Right lobe of liver (tissue), 4 donors: ENCODE measurements at regions not wholly inside any gene's neighbourhood (a gene's known extent, or its start where the extent isn't known, plus 50 kb on each side); places are given as distances from the start of the nearest gene placed in this dataset.

Experiments
- CTCF ChIP-seq, 4 donors: fragments of 200-600 bp in 3 of 4; fragments of 450-650 bp in 1 of 4; IDR thresholded peaks; one replicate each; pipeline versions ENCODE4 v1.5.1 to v1.8.0; 2016 to 2022; ENCODE audit warnings: antibody characterized with exemption in 4 of 4, mild to moderate bottlenecking in 2 of 4
- POLR2A ChIP-seq: fragments of 450-650 bp; IDR thresholded peaks from one replicate; pipeline ENCODE4 v1.6.1; 2017; ENCODE audit warnings: antibody characterized with exemption, mild to moderate bottlenecking
- donor health status: DM: no; HTN: no; CAD: no.
- donor health status: DM: no; HTN: no; CAD: no.
- donor health status: DM: no; HTN: yes; CAD: no.

DNA sequence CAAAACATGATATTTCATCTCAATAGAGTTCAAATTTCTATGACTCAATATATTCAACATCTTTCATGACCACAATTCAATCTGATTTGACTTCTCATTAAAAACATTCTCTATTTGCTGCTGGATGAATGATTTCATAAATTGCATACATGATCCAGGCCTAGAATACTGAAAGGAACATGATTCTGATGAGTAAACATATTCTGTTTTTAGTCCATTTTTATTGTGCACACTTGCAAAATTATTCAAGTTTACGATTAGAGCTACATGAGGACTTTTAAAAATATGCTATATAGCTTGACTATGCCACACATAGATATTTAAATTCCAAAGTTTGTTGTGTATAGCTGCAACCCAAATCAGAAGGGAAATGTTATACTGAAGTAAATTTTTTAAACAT, 273.8 kb upstream of the GRIP1 start:
- TF ChIP-seq CTCF (IDR thresholded peaks at IDR 0.05) (no peak), POLR2A (no peak)
